GM23338 (cell line): ENCODE measurements at regions not wholly inside any gene's neighbourhood (a gene's known extent, or its start where the extent isn't known, plus 50 kb on each side); places are given as distances from the start of the nearest gene placed in this dataset.

Experiments
- ATAC-seq: fragments of 200-7000 bp; cut with Tn5 transposase; 3 replicates; pipeline ENCODE4 v1.9.1; 2020
- DNase-seq: peaks from one replicate; pipeline ENCODE4 v3.0.0-alpha.2; 2015; ENCODE audit warnings: low spot score
- H2AFZ ChIP-seq: fragments of 200-600 bp; sonication (generic); 2 replicates; pipeline ENCODE4 v1.8.0; 2016; ENCODE audit warnings: antibody characterized with exemption, mild to moderate bottlenecking, moderate library complexity
- H3F3A ChIP-seq: fragments of 200-600 bp; sonication (generic); replicated peaks from 2 replicates; pipeline ENCODE4 v1.8.0; 2017; ENCODE audit warnings: antibody characterized with exemption, mixed run types, low read depth
- H3K27ac ChIP-seq: fragments of 200-600 bp; sonication (generic); 2 replicates; pipeline ENCODE4 v1.6.1; 2016; ENCODE audit warnings: low read depth
- H3K27me3 ChIP-seq: fragments of 200-600 bp; sonication (generic); 2 replicates; pipeline ENCODE4 v1.8.0; 2016; ENCODE audit warnings: mild to moderate bottlenecking, mixed run types, moderate library complexity; ENCODE audit not compliant: insufficient read depth
- H3K36me3 ChIP-seq: fragments of 200-600 bp; sonication (generic); 2 replicates; pipeline ENCODE4 v1.8.0; 2016; ENCODE audit warnings: mild to moderate bottlenecking; ENCODE audit not compliant: insufficient read depth
- H3K4me1 ChIP-seq: fragments of 200-600 bp; sonication (generic); 2 replicates; pipeline ENCODE4 v1.8.0; 2016; ENCODE audit warnings: mild to moderate bottlenecking, moderate library complexity; ENCODE audit not compliant: insufficient read depth
- H3K4me2 ChIP-seq: fragments of 200-600 bp; sonication (generic); 2 replicates; pipeline ENCODE4 v1.7.1; 2017; ENCODE audit warnings: mixed run types
- H3K4me3 ChIP-seq: fragments of 200-600 bp; sonication (generic); 2 replicates; pipeline ENCODE4 v1.6.1; 2016; ENCODE audit warnings: mixed run types
- H3K79me2 ChIP-seq: fragments of 200-600 bp; sonication (generic); replicated peaks from 2 replicates; pipeline ENCODE4 v1.8.0; 2017; ENCODE audit warnings: mild to moderate bottlenecking; ENCODE audit not compliant: insufficient read depth
- H3K9me2 ChIP-seq: fragments of 200-600 bp; sonication (generic); 2 replicates; pipeline ENCODE4 v1.8.0; 2017; ENCODE audit not compliant: insufficient read depth
- H4K20me1 ChIP-seq: fragments of 200-600 bp; sonication (generic); replicated peaks from 2 replicates; pipeline ENCODE4 v1.8.0; 2017; ENCODE audit warnings: mild to moderate bottlenecking; ENCODE audit not compliant: insufficient read depth
- H3K27ac Mint-ChIP-seq: 2 replicates; pipeline ENCODE4 v1.8.0; 2020; ENCODE audit warnings: inconsistent platforms, mild to moderate bottlenecking, moderate library complexity, mixed read lengths
- H3K27me3 Mint-ChIP-seq: 3 replicates; pipeline ENCODE4 v1.8.0; 2022; ENCODE audit warnings: low read depth, mild to moderate bottlenecking, moderate library complexity, mixed read lengths, inconsistent platforms; ENCODE audit not compliant: insufficient read depth, poor library complexity
- H3K36me3 Mint-ChIP-seq: 3 replicates; pipeline ENCODE4 v1.8.0; 2021; ENCODE audit warnings: low read depth, mild to moderate bottlenecking, inconsistent platforms, moderate library complexity, mixed read lengths
- H3K4me1 Mint-ChIP-seq: 3 replicates; pipeline ENCODE4 v1.8.0; 2020; ENCODE audit warnings: mild to moderate bottlenecking, inconsistent platforms, mixed read lengths
- H3K4me3 Mint-ChIP-seq: 3 replicates; pipeline ENCODE4 v1.8.0; 2021; ENCODE audit warnings: moderate library complexity, mild to moderate bottlenecking, inconsistent platforms, mixed read lengths
- H3K9me3 Mint-ChIP-seq: 3 replicates; pipeline ENCODE4 v1.8.0; 2020; ENCODE audit warnings: moderate library complexity, mild to moderate bottlenecking, inconsistent platforms, mixed read lengths
- CREB1 ChIP-seq: fragments of 250-450 bp; sonication (Bioruptor Pico); IDR thresholded peaks from 2 replicates; pipeline ENCODE4 v1.5.0; 2020; ENCODE audit warnings: low read depth, mild to moderate bottlenecking, moderate library complexity
- EZH2 ChIP-seq: fragments of 200-600 bp; sonication (generic); IDR thresholded peaks from one replicate; pipeline ENCODE4 v1.8.0; 2017; ENCODE audit warnings: antibody characterized with exemption, mild to moderate bottlenecking, low read depth; ENCODE audit not compliant: unreplicated experiment
- EZH2phosphoT487 ChIP-seq: fragments of 200-600 bp; sonication (generic); IDR thresholded peaks from one replicate; pipeline ENCODE4 v1.8.1; 2018; ENCODE audit warnings: antibody characterized with exemption; ENCODE audit not compliant: unreplicated experiment
- JUNB ChIP-seq: IDR thresholded peaks from one replicate; pipeline ENCODE4 v1.6.1; 2016; ENCODE audit warnings: antibody characterized with exemption; ENCODE audit not compliant: unreplicated experiment
- NANOG ChIP-seq: IDR thresholded peaks from 2 replicates; pipeline ENCODE4 v1.6.1; 2016; ENCODE audit warnings: antibody characterized with exemption, borderline replicate concordance
- POLR2AphosphoS5 ChIP-seq: IDR thresholded peaks from 2 replicates; pipeline ENCODE4 v1.6.1; 2016; ENCODE audit warnings: antibody characterized with exemption, low read depth
- STAT1 ChIP-seq: IDR thresholded peaks from one replicate; pipeline ENCODE4 v1.6.1; 2016; ENCODE audit warnings: antibody characterized with exemption; ENCODE audit not compliant: unreplicated experiment
- ZNF114 ChIP-seq: fragments of 250-450 bp; sonication (Bioruptor Pico); IDR thresholded peaks from 2 replicates; pipeline ENCODE4 v1.5.0; 2020; ENCODE audit warnings: mild to moderate bottlenecking, moderate library complexity
- ZNF331 ChIP-seq: fragments of 250-450 bp; sonication (Bioruptor Pico); IDR thresholded peaks from 2 replicates; pipeline ENCODE4 v1.5.0; 2020; ENCODE audit warnings: low read depth, mild to moderate bottlenecking, moderate library complexity
- ZNF462 ChIP-seq: fragments of 250-450 bp; sonication (Bioruptor Pico); IDR thresholded peaks from 2 replicates; pipeline ENCODE4 v1.5.0; 2020; ENCODE audit warnings: mild to moderate bottlenecking, moderate library complexity
- TF ChIP-seq, protein P1 (sequence below), 2 experiments: fragments of 200-600 bp in 1 of 2; sonication (generic) in 1 of 2; conservative IDR thresholded peaks; 2 replicates each; pipeline versions ENCODE4 v1.5.1 to v1.6.1; 2016 to 2017; ENCODE audit warnings: antibody characterized with exemption in 2 of 2, low read depth in 2 of 2, mild to moderate bottlenecking in 2 of 2, moderate library complexity in 1 of 2
- TF ChIP-seq, protein P2 (sequence below): IDR thresholded peaks from one replicate; pipeline ENCODE4 v1.6.1; 2018; ENCODE audit warnings: antibody characterized with exemption; ENCODE audit not compliant: unreplicated experiment
- TF ChIP-seq, protein P3 (sequence below): IDR thresholded peaks from 2 replicates; pipeline ENCODE4 v1.6.1; 2016; ENCODE audit warnings: antibody characterized with exemption

- no peaks in the 10 kb centered on the region for H3K4me1 ChIP-seq
- Mint-ChIP-seq H3K27ac (no peak overlapping the region), H3K27me3 (peaks cover 2% of the 10 kb centered on the region), H3K36me3 (no peaks in the 10 kb centered on the region), H3K9me3 (no peaks in the 10 kb centered on the region), H3K4me3 (no peak overlapping the region), H3K4me1 (peaks cover 7% of the 10 kb centered on the region; the same call in 2 of the 3 replicates)
- H3K4me3 ChIP-seq, result no peak overlapping the region
- no peak overlapping the region for H3K27ac ChIP-seq
- H3K9me2 ChIP-seq, result peaks cover 8% of the 10 kb centered on the region; the same call in 1 of the 2 replicates
- no peak for TF ChIP-seq ZNF331 (CRISPR knock-in tag)
- no peak for TF ChIP-seq ZNF114 (CRISPR knock-in tag)
- TF ChIP-seq, protein P1, sequence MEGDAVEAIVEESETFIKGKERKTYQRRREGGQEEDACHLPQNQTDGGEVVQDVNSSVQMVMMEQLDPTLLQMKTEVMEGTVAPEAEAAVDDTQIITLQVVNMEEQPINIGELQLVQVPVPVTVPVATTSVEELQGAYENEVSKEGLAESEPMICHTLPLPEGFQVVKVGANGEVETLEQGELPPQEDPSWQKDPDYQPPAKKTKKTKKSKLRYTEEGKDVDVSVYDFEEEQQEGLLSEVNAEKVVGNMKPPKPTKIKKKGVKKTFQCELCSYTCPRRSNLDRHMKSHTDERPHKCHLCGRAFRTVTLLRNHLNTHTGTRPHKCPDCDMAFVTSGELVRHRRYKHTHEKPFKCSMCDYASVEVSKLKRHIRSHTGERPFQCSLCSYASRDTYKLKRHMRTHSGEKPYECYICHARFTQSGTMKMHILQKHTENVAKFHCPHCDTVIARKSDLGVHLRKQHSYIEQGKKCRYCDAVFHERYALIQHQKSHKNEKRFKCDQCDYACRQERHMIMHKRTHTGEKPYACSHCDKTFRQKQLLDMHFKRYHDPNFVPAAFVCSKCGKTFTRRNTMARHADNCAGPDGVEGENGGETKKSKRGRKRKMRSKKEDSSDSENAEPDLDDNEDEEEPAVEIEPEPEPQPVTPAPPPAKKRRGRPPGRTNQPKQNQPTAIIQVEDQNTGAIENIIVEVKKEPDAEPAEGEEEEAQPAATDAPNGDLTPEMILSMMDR (conservative IDR thresholded peaks at IDR 0.05; ENCODE audit: low read depth in 2 of 2), result no peak
- no peak for TF ChIP-seq NANOG
- no peak for TF ChIP-seq JUNB
- TF ChIP-seq, protein P2, sequence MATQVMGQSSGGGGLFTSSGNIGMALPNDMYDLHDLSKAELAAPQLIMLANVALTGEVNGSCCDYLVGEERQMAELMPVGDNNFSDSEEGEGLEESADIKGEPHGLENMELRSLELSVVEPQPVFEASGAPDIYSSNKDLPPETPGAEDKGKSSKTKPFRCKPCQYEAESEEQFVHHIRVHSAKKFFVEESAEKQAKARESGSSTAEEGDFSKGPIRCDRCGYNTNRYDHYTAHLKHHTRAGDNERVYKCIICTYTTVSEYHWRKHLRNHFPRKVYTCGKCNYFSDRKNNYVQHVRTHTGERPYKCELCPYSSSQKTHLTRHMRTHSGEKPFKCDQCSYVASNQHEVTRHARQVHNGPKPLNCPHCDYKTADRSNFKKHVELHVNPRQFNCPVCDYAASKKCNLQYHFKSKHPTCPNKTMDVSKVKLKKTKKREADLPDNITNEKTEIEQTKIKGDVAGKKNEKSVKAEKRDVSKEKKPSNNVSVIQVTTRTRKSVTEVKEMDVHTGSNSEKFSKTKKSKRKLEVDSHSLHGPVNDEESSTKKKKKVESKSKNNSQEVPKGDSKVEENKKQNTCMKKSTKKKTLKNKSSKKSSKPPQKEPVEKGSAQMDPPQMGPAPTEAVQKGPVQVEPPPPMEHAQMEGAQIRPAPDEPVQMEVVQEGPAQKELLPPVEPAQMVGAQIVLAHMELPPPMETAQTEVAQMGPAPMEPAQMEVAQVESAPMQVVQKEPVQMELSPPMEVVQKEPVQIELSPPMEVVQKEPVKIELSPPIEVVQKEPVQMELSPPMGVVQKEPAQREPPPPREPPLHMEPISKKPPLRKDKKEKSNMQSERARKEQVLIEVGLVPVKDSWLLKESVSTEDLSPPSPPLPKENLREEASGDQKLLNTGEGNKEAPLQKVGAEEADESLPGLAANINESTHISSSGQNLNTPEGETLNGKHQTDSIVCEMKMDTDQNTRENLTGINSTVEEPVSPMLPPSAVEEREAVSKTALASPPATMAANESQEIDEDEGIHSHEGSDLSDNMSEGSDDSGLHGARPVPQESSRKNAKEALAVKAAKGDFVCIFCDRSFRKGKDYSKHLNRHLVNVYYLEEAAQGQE, result no peak
- TF ChIP-seq EZH2, result no peak
- TF ChIP-seq, protein P3, sequence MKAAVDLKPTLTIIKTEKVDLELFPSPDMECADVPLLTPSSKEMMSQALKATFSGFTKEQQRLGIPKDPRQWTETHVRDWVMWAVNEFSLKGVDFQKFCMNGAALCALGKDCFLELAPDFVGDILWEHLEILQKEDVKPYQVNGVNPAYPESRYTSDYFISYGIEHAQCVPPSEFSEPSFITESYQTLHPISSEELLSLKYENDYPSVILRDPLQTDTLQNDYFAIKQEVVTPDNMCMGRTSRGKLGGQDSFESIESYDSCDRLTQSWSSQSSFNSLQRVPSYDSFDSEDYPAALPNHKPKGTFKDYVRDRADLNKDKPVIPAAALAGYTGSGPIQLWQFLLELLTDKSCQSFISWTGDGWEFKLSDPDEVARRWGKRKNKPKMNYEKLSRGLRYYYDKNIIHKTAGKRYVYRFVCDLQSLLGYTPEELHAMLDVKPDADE, result no peak
- TF ChIP-seq EZH2phosphoT487, result no peak
- no peak for TF ChIP-seq STAT1
- no peak for TF ChIP-seq ZNF462 (CRISPR knock-in tag)
- no peak for TF ChIP-seq CREB1
- TF ChIP-seq POLR2AphosphoS5, result no peak
- ATAC-seq (no peak), DNase-seq (no peak)
- H3K4me2 ChIP-seq, result no peak overlapping the region
- no peaks in the 10 kb centered on the region for H3F3A ChIP-seq
- H4K20me1 ChIP-seq, result no peaks in the 10 kb centered on the region
- H3K27me3 ChIP-seq, result no peaks in the 10 kb centered on the region
- no peaks in the 10 kb centered on the region for H3K79me2 ChIP-seq
- no peaks in the 10 kb centered on the region for H3K36me3 ChIP-seq
- H2AFZ ChIP-seq, result no peak overlapping the region
Measured at GRCh38 chr11:80010536-80010935, 569.7 kb upstream of the TENM4 start.
